Small intestine (tissue), 7 donors: ENCODE measurements at regions not wholly inside any gene's neighbourhood (a gene's known extent, or its start where the extent isn't known, plus 50 kb on each side); places are given as distances from the start of the nearest gene placed in this dataset.

Experiments
- DNase-seq, 2 donors: peaks; one replicate each; pipeline versions ENCODE4 v3.0.0 to v3.0.0-alpha.2; 2013
- FAIRE-seq: peaks from 2 replicates; lab custom pipeline; 2012; peaks lifted over from hg19 to GRCh38; lab: Jason Lieb, UNC
- H3K27ac ChIP-seq, 3 donors: one replicate each; pipeline ENCODE4 v1.5.1; 2013; ENCODE audit warnings: low read length in 2 of 3, mild to moderate bottlenecking in 2 of 3, control low read depth in 1 of 3, inconsistent platforms in 1 of 3, low read depth in 1 of 3, moderate library complexity in 1 of 3
- H3K27me3 ChIP-seq, 3 donors: one replicate each; pipeline ENCODE4 v1.6.1; 2013; ENCODE audit warnings: low read length in 3 of 3, inconsistent platforms in 1 of 3; ENCODE audit not compliant: control insufficient read depth in 3 of 3, insufficient read depth in 3 of 3
- H3K36me3 ChIP-seq, 3 donors: one replicate each; pipeline ENCODE4 v1.6.1; 2013; ENCODE audit warnings: low read length in 3 of 3, inconsistent platforms in 1 of 3, low read depth in 1 of 3, mild to moderate bottlenecking in 1 of 3, moderate library complexity in 1 of 3; ENCODE audit not compliant: control insufficient read depth in 3 of 3, insufficient read depth in 2 of 3
- H3K4me1 ChIP-seq, 3 donors: one replicate each; pipeline ENCODE4 v1.6.1; 2013; ENCODE audit warnings: low read length in 2 of 3, inconsistent platforms in 1 of 3, low read depth in 1 of 3, mild to moderate bottlenecking in 1 of 3, moderate library complexity in 1 of 3; ENCODE audit not compliant: control insufficient read depth in 3 of 3, insufficient read depth in 2 of 3
- H3K4me3 ChIP-seq, 3 donors: one replicate each; pipeline ENCODE4 v1.5.1; 2013; ENCODE audit warnings: low read length in 3 of 3, control low read depth in 1 of 3, inconsistent platforms in 1 of 3, low read depth in 1 of 3, mild to moderate bottlenecking in 1 of 3, moderate library complexity in 1 of 3
- H3K9me3 ChIP-seq, 2 donors: one replicate each; pipeline ENCODE4 v1.6.1; 2013; ENCODE audit warnings: low read depth in 1 of 2, low read length in 1 of 2; ENCODE audit not compliant: control insufficient read depth in 2 of 2, insufficient read depth in 1 of 2
- WGBS, 3 donors: extraction: QIAGEN DNeasy Blood & Tissue Kit; methylation state at CpG; one replicate each; pipeline ENCODE4 v1.1.7; 2013; 5-methylcytosine and 5-hydroxymethylcytosine counted together
- donor health status: healthy with polysubstance abuse.
- donor health status: control.
- donor health status: control.
- donor health status: Bipolar disorder and iron deficiency.
- donor health status: healthy.

DNA sequence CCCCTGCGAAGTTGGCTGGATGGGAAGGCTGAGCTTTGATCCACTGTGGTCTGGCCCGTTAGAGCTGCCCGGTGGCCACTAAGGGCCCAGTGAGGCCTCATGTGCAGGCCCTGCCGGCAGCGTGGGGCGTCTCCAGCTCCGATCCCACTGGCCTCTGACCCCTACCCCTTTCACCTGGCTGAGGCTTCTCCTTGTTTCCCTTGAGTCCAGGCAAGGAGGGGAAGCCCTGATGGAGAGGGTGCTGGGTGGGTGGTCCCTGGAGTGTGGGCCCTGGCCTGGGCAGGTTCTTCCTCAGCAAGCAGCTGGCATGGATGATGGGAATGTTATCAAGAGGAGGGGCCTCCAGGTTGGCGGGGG lies 356.8 kb downstream of the SEC14L1 start:
- no peak for DNase-seq
- WGBS, 3 donors: 93 to 97% (median 95%) methylated on average over 8 of the region's 8 CpGs
- Histone ChIP-seq H3K4me3 (no peak overlapping the region), H3K9me3 (no peaks in the 10 kb centered on the region), H3K36me3 (peaks cover 13 to 95% (median 20%) of the 10 kb centered on the region in 3 donors), H3K27ac (no peak overlapping the region), H3K4me1 (peaks cover 0 to 3% (median 0%) of the 10 kb centered on the region in 3 donors), H3K27me3 (no peaks in the 10 kb centered on the region)
- FAIRE-seq: no peak

DNA sequence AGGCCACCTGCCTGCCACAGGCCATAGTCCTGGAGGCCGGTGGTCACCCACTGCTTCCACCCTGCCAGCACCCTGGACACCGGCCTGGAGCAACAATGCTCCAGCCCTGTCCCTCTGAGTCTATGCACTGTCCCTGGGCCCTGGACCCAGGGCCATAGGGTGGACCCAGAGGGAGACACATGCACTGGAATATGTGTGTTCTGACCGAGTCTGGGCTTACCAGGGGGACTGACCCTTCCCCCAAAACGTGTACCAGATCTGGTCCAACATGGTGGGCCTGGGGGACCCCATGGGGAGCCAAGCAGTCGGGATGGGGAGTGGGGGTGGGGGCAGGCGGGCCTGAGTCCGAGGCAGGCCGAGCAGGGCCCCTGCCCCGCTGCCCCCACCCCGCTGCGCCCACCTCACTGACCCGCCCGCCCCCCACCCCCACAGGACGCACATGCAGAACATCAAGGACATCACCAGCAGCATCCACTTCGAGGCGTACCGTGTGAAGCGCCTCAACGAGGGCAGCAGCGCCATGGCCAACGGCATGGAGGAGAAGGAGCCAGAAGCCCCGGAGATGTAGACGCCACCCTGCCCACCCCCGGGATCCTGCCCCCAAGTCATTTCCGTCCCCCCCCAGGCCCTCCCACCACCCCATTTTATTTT lies 357.4 kb downstream of the SEC14L1 start:
- WGBS, 3 donors: 90 to 93% (median 91%) methylated on average over 18 to 25 of the region's 25 CpGs
- H3K36me3 ChIP-seq: peaks cover 6 to 93% (median 16%) of the 10 kb centered on the region in 3 donors
- FAIRE-seq (no peak), DNase-seq (no peak)
- no peak overlapping the region for H3K4me3 ChIP-seq
- H3K27me3 ChIP-seq: no peaks in the 10 kb centered on the region
- peaks cover 0 to 3% (median 0%) of the 10 kb centered on the region in 3 donors for H3K4me1 ChIP-seq
- H3K9me3 ChIP-seq: no peaks in the 10 kb centered on the region
- H3K27ac ChIP-seq: no peak overlapping the region

DNA sequence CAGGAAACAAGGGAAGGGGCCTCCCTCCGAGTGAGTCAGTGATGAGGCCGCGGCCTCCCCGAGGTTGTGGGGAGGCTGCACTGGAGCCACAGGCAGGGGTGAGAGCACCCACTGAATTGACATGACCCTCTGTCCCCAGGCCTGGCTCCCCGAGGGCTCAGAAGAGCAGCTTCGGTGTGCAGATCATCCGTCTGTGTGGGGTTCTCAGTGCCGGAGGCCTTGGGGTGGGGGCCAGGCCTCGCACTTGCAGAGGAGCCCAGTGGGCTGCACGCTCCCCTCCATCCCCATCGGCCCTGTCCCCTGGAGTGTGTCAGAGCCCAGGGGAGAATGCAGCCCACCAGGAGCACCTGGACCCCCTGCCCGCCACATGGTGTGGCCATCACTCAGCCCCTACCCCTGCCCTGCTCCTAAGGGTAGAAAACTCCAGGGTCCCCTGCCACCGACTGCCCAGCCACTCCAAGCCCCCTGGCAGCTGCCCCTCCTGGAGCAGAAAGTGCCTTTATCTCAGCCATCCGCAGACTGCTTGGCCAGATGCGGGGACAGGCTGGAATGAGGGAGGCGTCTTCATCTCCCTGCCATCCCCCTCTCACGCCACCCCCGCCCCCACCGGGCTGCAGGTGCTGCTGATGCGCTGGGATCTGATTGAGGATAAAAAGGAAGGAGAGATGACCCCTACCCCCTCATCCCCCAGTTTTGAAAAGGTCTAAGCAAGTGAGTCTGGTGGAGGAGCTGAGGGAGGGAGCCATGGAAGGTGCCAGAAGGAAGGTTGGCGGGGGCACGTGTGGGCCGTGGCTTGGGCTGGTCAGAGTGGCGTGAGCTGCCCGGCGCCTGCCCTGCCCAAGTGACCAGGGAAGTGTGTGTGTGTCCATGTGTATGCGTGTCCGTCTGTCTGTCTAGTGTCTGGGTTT lies 358.3 kb downstream of the SEC14L1 start:
- peaks cover 6 to 86% (median 12%) of the 10 kb centered on the region in 3 donors for H3K36me3 ChIP-seq
- H3K9me3 ChIP-seq: no peaks in the 10 kb centered on the region
- FAIRE-seq (no peak), DNase-seq (no peak)
- H3K4me3 ChIP-seq: no peak overlapping the region
- H3K4me1 ChIP-seq: peaks cover 0 to 3% (median 0%) of the 10 kb centered on the region in 3 donors
- no peaks in the 10 kb centered on the region for H3K27me3 ChIP-seq
- 93 to 95% (median 94%) methylated on average over 24 to 28 of the region's 28 CpGs for WGBS, 3 donors
- no peak overlapping the region for H3K27ac ChIP-seq

DNA sequence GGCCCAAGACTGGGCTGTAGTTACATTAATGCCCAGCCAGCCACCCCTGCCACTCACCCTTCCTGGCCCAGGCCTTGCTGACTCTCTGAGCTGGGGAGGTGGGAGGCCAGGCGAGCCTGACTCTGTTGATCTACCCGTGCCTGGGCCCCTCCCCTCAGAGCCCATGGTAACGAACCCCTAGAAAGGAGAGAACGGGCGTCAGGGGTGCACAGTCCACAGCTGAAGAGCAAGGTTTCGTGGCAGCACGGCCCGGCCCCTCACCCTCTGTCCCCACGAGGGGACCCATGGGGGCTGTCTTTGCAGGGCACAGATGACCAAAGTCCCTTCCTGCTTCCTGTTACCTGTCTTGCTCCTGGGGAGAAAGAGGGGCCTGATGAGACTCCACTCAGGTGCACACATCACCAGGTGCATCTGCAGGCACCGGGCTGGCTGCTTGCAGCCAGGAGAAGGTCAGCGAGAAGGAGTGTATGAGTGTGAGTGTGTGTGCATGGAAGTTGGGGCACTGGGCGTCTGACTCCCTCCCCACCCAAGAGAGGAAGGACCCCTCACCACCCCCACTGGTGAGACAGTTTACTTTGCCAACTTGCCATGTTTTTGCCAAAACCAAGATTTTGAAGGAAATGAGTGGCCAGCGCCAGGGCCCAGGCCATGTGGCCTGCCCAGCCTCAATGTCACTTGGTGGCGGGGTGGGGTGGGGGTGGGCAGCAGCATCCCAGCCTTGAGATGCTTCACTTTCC lies 359.1 kb downstream of the SEC14L1 start:
- no peaks in the 10 kb centered on the region for H3K27me3 ChIP-seq
- H3K9me3 ChIP-seq: no peaks in the 10 kb centered on the region
- peaks cover 6 to 77% (median 12%) of the 10 kb centered on the region in 3 donors for H3K36me3 ChIP-seq
- no peaks in the 10 kb centered on the region for H3K4me1 ChIP-seq
- WGBS, 3 donors: 86 to 90% (median 89%) methylated on average over 13 to 14 of the region's 14 CpGs
- H3K27ac ChIP-seq: no peak overlapping the region
- FAIRE-seq: no peak
- no peak overlapping the region for H3K4me3 ChIP-seq
- DNase-seq: no peak

DNA sequence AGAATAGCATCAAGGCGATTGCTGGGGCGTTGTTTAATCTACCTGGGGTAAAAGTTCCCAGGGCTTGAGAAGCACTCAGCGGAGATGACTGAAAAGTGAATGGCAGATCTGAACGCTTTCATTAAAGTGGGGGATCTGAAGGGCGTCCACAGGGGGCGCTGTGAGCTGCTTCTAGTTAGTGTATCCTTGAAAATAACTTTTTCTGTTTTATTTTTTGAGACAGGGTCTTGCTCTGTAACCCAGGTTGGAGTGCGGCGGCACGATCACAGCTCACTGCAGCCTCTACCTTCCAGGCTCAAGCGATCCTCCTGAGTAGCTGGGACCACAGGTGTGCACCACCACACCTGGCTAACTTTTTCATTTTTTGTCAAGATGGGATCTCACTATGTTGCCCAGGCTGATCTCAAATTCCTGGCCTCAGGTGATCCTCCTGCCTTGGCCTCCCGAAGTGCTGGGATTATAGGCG lies 360.4 kb downstream of the SEC14L1 start:
- no peak overlapping the region for H3K4me3 ChIP-seq
- H3K9me3 ChIP-seq: no peaks in the 10 kb centered on the region
- WGBS, 3 donors: 93 to 95% (median 95%) methylated on average over 12 of the region's 12 CpGs
- DNase-seq: no peak
- FAIRE-seq: no peak
- no peak overlapping the region for H3K27ac ChIP-seq
- H3K27me3 ChIP-seq: no peaks in the 10 kb centered on the region
- no peaks in the 10 kb centered on the region for H3K4me1 ChIP-seq
- H3K36me3 ChIP-seq: peaks cover 6 to 65% (median 10%) of the 10 kb centered on the region in 3 donors

DNA sequence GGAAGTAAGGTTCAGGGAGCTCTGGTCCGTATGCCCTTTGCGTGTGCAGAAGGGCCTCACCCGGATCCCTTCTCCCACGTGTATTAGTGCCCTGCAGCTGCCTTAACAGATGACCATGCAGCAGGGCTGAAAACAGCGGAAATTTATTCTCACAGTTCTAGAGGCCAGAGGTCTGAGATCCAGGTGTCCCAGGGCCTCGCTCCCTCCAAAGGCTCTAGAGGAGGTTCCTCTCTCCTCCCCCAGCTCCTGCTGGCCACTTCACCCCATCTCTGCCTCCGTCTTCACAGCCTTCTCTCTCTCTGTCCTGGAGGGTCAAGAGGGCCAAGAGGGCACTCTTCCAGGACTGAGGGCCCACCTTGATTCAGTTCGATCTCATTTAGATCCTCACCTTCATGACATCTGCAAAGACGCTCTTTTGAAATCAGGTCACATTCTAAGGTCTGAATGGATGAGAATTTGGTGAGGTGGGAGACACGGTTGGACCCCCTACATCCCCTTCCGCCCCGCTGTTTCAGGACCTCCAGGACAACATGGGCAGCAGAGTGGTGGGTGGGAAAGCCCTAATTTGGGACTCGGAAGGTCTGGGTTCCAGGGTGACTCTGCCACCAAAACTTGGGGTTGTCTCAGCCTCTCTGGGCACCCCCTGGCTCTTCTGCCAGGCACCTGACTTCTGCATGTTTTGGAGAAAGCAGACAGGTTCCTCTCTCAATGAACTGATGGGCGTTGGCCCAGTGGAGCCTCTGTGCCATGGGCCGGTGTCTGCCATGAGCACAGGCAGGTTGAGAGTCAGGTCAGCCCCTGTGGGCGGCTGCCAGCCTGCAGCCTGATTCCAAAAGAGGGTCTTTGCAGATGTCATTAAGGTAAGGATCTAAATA lies 361.2 kb downstream of the SEC14L1 start:
- H3K36me3 ChIP-seq: peaks cover 6 to 56% (median 10%) of the 10 kb centered on the region in 3 donors
- DNase-seq: no peak

DNA sequence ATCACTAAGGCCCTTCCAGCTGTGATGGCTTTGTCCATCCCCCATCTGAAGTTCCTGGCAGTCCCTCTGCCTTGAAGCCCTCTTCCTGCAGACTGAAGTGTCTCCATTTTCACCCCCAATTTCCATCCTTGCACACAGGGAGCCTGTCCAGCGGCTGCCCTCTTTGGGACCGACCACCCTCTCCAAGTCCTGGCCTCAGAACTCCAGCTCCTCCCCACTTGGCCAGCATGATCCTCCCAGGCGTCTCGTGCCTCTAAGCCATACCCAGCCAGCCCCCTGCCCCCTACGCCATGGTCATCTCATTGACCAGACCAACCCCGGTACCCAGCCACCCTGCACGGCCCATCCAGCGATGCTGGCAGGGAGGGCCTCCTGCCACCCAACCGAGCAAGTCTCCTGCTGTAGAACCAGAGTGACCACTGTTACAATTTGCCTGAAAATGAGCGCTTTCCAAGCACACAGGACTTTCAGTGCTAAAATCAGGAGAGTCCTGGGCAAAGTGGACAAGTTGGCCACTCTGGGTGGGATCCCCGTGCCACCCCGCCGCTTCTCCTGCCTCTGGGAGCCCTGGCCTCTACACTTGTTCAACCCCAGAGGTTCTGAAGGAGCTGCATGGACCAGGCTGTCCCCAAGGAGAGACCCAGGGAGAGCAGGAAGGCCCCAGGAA lies 362.0 kb downstream of the SEC14L1 start:
- Histone ChIP-seq H3K4me3 (no peak overlapping the region), H3K27me3 (no peaks in the 10 kb centered on the region), H3K9me3 (no peaks in the 10 kb centered on the region), H3K36me3 (peaks cover 6 to 49% (median 10%) of the 10 kb centered on the region in 3 donors), H3K4me1 (no peaks in the 10 kb centered on the region), H3K27ac (no peak overlapping the region)
- DNase-seq (no peak), FAIRE-seq (no peak)
- WGBS, 3 donors: 85 to 87% (median 87%) methylated on average over 13 of the region's 13 CpGs

More for the DNA sequence above, 361.2 kb downstream of the SEC14L1 start:
- Histone ChIP-seq H3K27ac (no peak overlapping the region), H3K27me3 (no peaks in the 10 kb centered on the region), H3K4me1 (no peaks in the 10 kb centered on the region), H3K9me3 (no peaks in the 10 kb centered on the region), H3K4me3 (no peak overlapping the region)
- no peak for FAIRE-seq
- 84 to 88% (median 86%) methylated on average over 16 of the region's 16 CpGs for WGBS, 3 donors
